Cardiac muscle cell (in vitro differentiated cells and primary cell): ENCODE measurements at regions not wholly inside any gene's neighbourhood (a gene's known extent, or its start where the extent isn't known, plus 50 kb on each side); places are given as distances from the start of the nearest gene placed in this dataset.

ENCODE experiments used
- DNase-seq, 2 donors: peaks; one replicate each; pipeline versions ENCODE4 v3.0.0 to v3.0.0-alpha.2; 2010 to 2017; ENCODE audit warnings: low read depth in 1 of 2, low spot score in 1 of 2
- H3K27ac ChIP-seq: fragments of 200-600 bp; sonication (generic); 2 replicates; pipeline ENCODE4 v1.5.1; 2016
- H3K27me3 ChIP-seq: fragments of 200-600 bp; sonication (generic); 2 replicates; pipeline ENCODE4 v1.6.0; 2016; ENCODE audit warnings: control low read depth
- H3K36me3 ChIP-seq: fragments of 200-600 bp; sonication (generic); 2 replicates; pipeline ENCODE4 v1.5.1; 2016; ENCODE audit warnings: control low read depth
- H3K4me1 ChIP-seq: fragments of 200-600 bp; sonication (generic); 2 replicates; pipeline ENCODE4 v1.8.1; 2017; ENCODE audit warnings: low read depth, mild to moderate bottlenecking, mixed run types
- H3K4me3 ChIP-seq: fragments of 200-600 bp; sonication (generic); 2 replicates; pipeline ENCODE4 v1.5.1; 2016; ENCODE audit warnings: mild to moderate bottlenecking
- H3K9me3 ChIP-seq: fragments of 200-600 bp; sonication (generic); 2 replicates; pipeline ENCODE4 v1.5.1; 2017; ENCODE audit warnings: low read depth, mild to moderate bottlenecking, control low read depth
- TF ChIP-seq, protein P1 (sequence below): IDR thresholded peaks from 2 replicates; pipeline ENCODE4 v1.5.1; 2012; ENCODE audit warnings: low read depth, mild to moderate bottlenecking, low read length

DNA sequence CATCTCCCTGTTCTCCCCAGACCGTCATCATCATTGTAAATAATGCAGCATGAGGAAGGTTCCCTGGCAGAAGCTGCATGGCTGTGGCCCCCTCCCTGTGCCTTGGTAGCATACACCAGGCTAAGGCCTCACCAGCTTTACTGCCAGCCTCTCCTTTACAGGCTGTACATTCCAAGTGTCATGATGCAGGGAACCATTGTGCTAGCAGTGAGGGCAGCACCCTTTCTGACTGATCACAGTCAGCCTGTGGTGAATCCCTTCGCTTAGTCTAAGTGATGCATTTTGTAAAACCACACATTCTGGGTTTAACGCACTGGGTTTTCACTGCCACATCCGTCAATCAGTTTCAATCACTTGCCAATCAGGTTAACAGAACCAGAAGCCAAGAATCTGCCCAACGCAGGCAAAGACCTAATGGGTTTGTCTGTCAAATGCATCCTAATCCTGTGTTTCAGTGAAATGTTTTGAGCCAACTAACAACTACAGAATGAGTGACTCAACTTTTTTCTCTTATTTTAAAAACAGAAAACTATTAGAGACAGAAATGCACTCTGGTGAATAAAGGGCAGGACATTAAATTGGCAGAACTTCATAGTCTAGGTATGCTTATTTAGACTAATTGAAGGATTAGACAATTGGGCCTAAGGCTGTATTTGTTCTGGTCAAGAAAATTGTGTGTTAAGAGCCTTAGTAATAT is 225.9 kb upstream of the DPH6 start:
- TF ChIP-seq, protein P1, sequence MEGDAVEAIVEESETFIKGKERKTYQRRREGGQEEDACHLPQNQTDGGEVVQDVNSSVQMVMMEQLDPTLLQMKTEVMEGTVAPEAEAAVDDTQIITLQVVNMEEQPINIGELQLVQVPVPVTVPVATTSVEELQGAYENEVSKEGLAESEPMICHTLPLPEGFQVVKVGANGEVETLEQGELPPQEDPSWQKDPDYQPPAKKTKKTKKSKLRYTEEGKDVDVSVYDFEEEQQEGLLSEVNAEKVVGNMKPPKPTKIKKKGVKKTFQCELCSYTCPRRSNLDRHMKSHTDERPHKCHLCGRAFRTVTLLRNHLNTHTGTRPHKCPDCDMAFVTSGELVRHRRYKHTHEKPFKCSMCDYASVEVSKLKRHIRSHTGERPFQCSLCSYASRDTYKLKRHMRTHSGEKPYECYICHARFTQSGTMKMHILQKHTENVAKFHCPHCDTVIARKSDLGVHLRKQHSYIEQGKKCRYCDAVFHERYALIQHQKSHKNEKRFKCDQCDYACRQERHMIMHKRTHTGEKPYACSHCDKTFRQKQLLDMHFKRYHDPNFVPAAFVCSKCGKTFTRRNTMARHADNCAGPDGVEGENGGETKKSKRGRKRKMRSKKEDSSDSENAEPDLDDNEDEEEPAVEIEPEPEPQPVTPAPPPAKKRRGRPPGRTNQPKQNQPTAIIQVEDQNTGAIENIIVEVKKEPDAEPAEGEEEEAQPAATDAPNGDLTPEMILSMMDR: no peak
- Histone ChIP-seq H3K27me3 (no peaks in the 10 kb centered on the region), H3K9me3 (no peaks in the 10 kb centered on the region), H3K36me3 (no peaks in the 10 kb centered on the region), H3K4me1 (no peaks in the 10 kb centered on the region), H3K4me3 (no peak overlapping the region), H3K27ac (no peak overlapping the region)
- no peak for DNase-seq

GRCh38 chr15:35774653-35775052 is 228.7 kb upstream of the DPH6 start:
- H3K27ac ChIP-seq: no peak overlapping the region
- no peak for DNase-seq
- TF ChIP-seq, protein P1: no peak
- no peaks in the 10 kb centered on the region for H3K4me1 ChIP-seq
- H3K9me3 ChIP-seq: no peaks in the 10 kb centered on the region
- H3K4me3 ChIP-seq: no peak overlapping the region
- no peaks in the 10 kb centered on the region for H3K27me3 ChIP-seq
- H3K36me3 ChIP-seq: no peaks in the 10 kb centered on the region

DNA sequence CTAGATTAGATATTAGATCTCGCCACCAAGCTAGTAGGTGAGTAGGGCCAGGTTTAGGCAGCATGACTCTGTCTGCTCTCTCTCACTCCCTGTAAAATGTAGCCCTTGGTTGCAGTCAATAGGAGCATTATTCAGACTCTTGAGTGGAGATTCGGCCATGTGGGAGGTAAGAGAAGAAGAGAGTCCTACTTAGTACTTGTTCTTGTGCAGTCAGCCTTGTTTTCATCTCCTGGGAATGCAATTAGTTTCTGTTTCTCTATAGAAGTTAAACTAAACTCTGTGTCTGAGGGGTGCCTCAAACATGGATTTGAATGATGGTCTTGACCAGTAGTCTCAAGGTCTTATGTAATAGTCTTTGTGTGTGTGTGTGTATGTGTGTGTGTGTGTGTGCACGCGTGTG is 229.5 kb upstream of the DPH6 start:
- no peaks in the 10 kb centered on the region for H3K9me3 ChIP-seq
- no peak overlapping the region for H3K27ac ChIP-seq
- H3K4me3 ChIP-seq: no peak overlapping the region
- no peaks in the 10 kb centered on the region for H3K27me3 ChIP-seq
- no peaks in the 10 kb centered on the region for H3K4me1 ChIP-seq
- DNase-seq: no peak
- TF ChIP-seq, protein P1: no peak
- no peaks in the 10 kb centered on the region for H3K36me3 ChIP-seq

- Histone ChIP-seq H3K36me3 (no peaks in the 10 kb centered on the region), H3K4me3 (no peak overlapping the region), H3K9me3 (no peaks in the 10 kb centered on the region), H3K4me1 (no peaks in the 10 kb centered on the region), H3K27me3 (no peaks in the 10 kb centered on the region), H3K27ac (no peak overlapping the region)
- DNase-seq: no peak
- TF ChIP-seq, protein P1: no peak
Observed at GRCh38 chr15:35777061-35777460, 231.1 kb upstream of the DPH6 start.

GRCh38 chr15:35783203-35783602 is 237.2 kb upstream of the DPH6 start:
- H3K4me3 ChIP-seq: no peak overlapping the region
- no peaks in the 10 kb centered on the region for H3K36me3 ChIP-seq
- no peak overlapping the region for H3K27ac ChIP-seq
- peaks cover 2% of the 10 kb centered on the region for H3K4me1 ChIP-seq
- DNase-seq: no peak
- no peaks in the 10 kb centered on the region for H3K9me3 ChIP-seq
- TF ChIP-seq, protein P1: no peak
- no peaks in the 10 kb centered on the region for H3K27me3 ChIP-seq
